Fibroblast of villous mesenchyme (primary cell): ENCODE measurements at regions not wholly inside any gene's neighbourhood (a gene's known extent, or its start where the extent isn't known, plus 50 kb on each side); places are given as distances from the start of the nearest gene placed in this dataset.

Experiments used
- DNase-seq: peaks from one replicate; pipeline ENCODE4 v3.0.0-alpha.2; 2010; ENCODE audit warnings: low read depth
- H3K4me3 ChIP-seq: 2 replicates; pipeline ENCODE4 v1.5.1; 2011; ENCODE audit warnings: low read depth, mild to moderate bottlenecking, low read length
- CTCF ChIP-seq: IDR thresholded peaks from 2 replicates; pipeline ENCODE4 v1.5.1; 2012; ENCODE audit warnings: low read depth, mild to moderate bottlenecking, low read length; ENCODE audit not compliant: insufficient read depth

- H3K4me3 ChIP-seq = no peak overlapping the region
- DNase-seq = no peak
- TF ChIP-seq CTCF = no peak
Observed at GRCh38 chr7:22571766-22572165, 71.8 kb upstream of the STEAP1B start.

- no peak overlapping the region for H3K4me3 ChIP-seq
- DNase-seq = peak; percentile 56
- no peak for TF ChIP-seq CTCF
Observed at GRCh38 chr7:22569586-22570321, 69.8 kb upstream of the STEAP1B start.

- no peak for TF ChIP-seq CTCF
- DNase-seq = no peak
- no peak overlapping the region for H3K4me3 ChIP-seq
Observed at GRCh38 chr7:22566592-22566991, 66.6 kb upstream of the STEAP1B start.

GRCh38 chr7:22566176-22566575 is 66.2 kb upstream of the STEAP1B start:
- no peak overlapping the region for H3K4me3 ChIP-seq
- TF ChIP-seq CTCF = no peak
- no peak for DNase-seq

- no peak overlapping the region for H3K4me3 ChIP-seq
- no peak for TF ChIP-seq CTCF
- peak; percentile 75 for DNase-seq
Observed at GRCh38 chr7:22565315-22565811, 65.4 kb upstream of the STEAP1B start.

- DNase-seq = peak; percentile 81
- TF ChIP-seq CTCF = no peak
- H3K4me3 ChIP-seq = no peak overlapping the region
Observed at GRCh38 chr7:22564511-22565045, 64.6 kb upstream of the STEAP1B start.

- no peak overlapping the region for H3K4me3 ChIP-seq
- no peak for TF ChIP-seq CTCF
- DNase-seq = no peak
Observed at GRCh38 chr7:22563621-22564241, 63.7 kb upstream of the STEAP1B start.
